Endodermal cell (in vitro differentiated cells): ENCODE measurements at regions not wholly inside any gene's neighbourhood (a gene's known extent, or its start where the extent isn't known, plus 50 kb on each side); places are given as distances from the start of the nearest gene placed in this dataset.
A peak's percentile ranks its signal among the peaks of the same experiment; 100 is the strongest.

Experiments
- DNase-seq: peaks from one replicate; pipeline ENCODE4 v3.0.0-alpha.2; 2017
- H3K27ac ChIP-seq: 2 replicates; pipeline ENCODE4 v1.5.1; 2013; ENCODE audit warnings: mild to moderate bottlenecking, low read depth, low read length, moderate library complexity
- H3K27me3 ChIP-seq: 2 replicates; pipeline ENCODE4 v1.6.1; 2013; ENCODE audit warnings: mild to moderate bottlenecking, low read length, moderate library complexity; ENCODE audit not compliant: insufficient read depth, control insufficient read depth, poor library complexity, severe bottlenecking
- H3K36me3 ChIP-seq: 2 replicates; pipeline ENCODE4 v1.7.0; 2013; ENCODE audit warnings: mild to moderate bottlenecking, low read length, moderate library complexity; ENCODE audit not compliant: control insufficient read depth, insufficient read depth
- H3K4me1 ChIP-seq: one replicate; pipeline ENCODE4 v1.7.0; 2013; ENCODE audit warnings: low read length; ENCODE audit not compliant: control insufficient read depth, insufficient read depth
- H3K4me3 ChIP-seq: 2 replicates; pipeline ENCODE4 v1.5.1; 2013; ENCODE audit warnings: mild to moderate bottlenecking, low read length, moderate library complexity
- H3K9ac ChIP-seq: 2 replicates; pipeline ENCODE4 v1.6.1; 2013; ENCODE audit warnings: mild to moderate bottlenecking, low read length, moderate library complexity; ENCODE audit not compliant: poor library complexity, severe bottlenecking; ENCODE audit errors: extremely low read depth
- H3K9me3 ChIP-seq: 2 replicates; pipeline ENCODE4 v1.6.1; 2013; ENCODE audit warnings: mild to moderate bottlenecking, low read length, moderate library complexity; ENCODE audit not compliant: control insufficient read depth
- H3K27ac Mint-ChIP-seq: 2 replicates; pipeline ENCODE4 v1.8.0; 2020; ENCODE audit warnings: mixed read lengths
- H3K27me3 Mint-ChIP-seq: 2 replicates; pipeline ENCODE4 v1.8.0; 2021; ENCODE audit warnings: mild to moderate bottlenecking, mixed read lengths; ENCODE audit not compliant: insufficient read depth
- H3K36me3 Mint-ChIP-seq: 2 replicates; pipeline ENCODE4 v1.8.0; 2020; ENCODE audit warnings: low read depth, mixed read lengths
- H3K4me1 Mint-ChIP-seq: 2 replicates; pipeline ENCODE4 v1.8.0; 2020; ENCODE audit warnings: mixed read lengths
- H3K4me3 Mint-ChIP-seq: 2 replicates; pipeline ENCODE4 v1.8.0; 2020; ENCODE audit warnings: mild to moderate bottlenecking, moderate library complexity, mixed read lengths
- H3K9me3 Mint-ChIP-seq: 2 replicates; pipeline ENCODE4 v1.8.0; 2020; ENCODE audit warnings: mild to moderate bottlenecking, mixed read lengths
- WGBS, 2 experiments: methylation state at CpG; one replicate each; pipeline versions ENCODE4 v1.1.5 to v1.1.7; 2013; ENCODE audit warnings: missing lambda C conversion rate in 2 of 2, mixed read lengths in 1 of 2; ENCODE audit not compliant: insufficient coverage in 1 of 2, insufficient read length in 1 of 2; 5-methylcytosine and 5-hydroxymethylcytosine counted together
- TF ChIP-seq, protein P1 (sequence below): fragments of 200-600 bp; sonication (generic); conservative IDR thresholded peaks from 2 replicates; pipeline ENCODE4 v1.5.0; 2021; ENCODE audit warnings: antibody characterized with exemption, mild to moderate bottlenecking

DNA sequence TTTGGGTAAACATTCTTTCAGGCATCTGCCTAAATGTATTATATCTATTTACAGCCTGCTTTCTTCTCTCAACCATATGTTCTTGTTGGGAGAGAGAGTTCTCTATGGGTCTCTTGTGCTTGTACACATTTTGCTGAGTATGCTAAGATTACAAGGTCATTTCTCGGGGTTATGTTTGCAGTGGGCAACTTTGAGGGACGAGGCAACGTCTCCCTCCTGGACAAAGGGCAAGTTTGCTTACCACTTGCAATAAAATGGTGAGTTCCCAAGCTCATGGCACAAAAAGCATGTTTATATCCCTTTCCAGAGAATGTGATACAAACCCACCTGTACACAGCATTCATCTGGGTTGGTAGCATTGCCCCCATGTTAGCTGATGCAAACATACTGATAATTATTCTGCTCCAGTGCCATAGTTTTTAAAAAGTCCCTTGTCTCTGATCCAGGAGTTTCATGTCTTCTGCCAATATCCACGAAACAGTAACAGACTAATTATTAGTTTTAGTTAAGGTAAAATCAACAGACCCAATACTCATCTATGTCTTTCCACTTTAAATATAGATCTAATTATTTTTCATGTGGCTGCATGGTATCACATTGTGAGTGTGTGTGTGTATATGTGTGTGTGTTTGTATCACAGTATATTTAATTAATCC, 84.2 kb upstream of the MAPK4 start:
- H3K4me1 ChIP-seq: no peaks in the 10 kb centered on the region
- Mint-ChIP-seq H3K4me3 (no peak overlapping the region), H3K27me3 (no peaks in the 10 kb centered on the region), H3K27ac (no peak overlapping the region), H3K4me1 (no peaks in the 10 kb centered on the region), H3K36me3 (no peaks in the 10 kb centered on the region), H3K9me3 (no peaks in the 10 kb centered on the region)
- no peaks in the 10 kb centered on the region for H3K36me3 ChIP-seq
- DNase-seq: no peak
- H3K27me3 ChIP-seq: peaks cover 9% of the 10 kb centered on the region
- TF ChIP-seq, protein P1, sequence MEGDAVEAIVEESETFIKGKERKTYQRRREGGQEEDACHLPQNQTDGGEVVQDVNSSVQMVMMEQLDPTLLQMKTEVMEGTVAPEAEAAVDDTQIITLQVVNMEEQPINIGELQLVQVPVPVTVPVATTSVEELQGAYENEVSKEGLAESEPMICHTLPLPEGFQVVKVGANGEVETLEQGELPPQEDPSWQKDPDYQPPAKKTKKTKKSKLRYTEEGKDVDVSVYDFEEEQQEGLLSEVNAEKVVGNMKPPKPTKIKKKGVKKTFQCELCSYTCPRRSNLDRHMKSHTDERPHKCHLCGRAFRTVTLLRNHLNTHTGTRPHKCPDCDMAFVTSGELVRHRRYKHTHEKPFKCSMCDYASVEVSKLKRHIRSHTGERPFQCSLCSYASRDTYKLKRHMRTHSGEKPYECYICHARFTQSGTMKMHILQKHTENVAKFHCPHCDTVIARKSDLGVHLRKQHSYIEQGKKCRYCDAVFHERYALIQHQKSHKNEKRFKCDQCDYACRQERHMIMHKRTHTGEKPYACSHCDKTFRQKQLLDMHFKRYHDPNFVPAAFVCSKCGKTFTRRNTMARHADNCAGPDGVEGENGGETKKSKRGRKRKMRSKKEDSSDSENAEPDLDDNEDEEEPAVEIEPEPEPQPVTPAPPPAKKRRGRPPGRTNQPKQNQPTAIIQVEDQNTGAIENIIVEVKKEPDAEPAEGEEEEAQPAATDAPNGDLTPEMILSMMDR: no peak
- no peak overlapping the region for H3K9ac ChIP-seq
- H3K9me3 ChIP-seq: no peaks in the 10 kb centered on the region
- WGBS, 2 experiments: 85 to 86% methylated on average over 3 to 4 of the region's 4 CpGs
- no peak overlapping the region for H3K4me3 ChIP-seq
- no peak overlapping the region for H3K27ac ChIP-seq

DNA sequence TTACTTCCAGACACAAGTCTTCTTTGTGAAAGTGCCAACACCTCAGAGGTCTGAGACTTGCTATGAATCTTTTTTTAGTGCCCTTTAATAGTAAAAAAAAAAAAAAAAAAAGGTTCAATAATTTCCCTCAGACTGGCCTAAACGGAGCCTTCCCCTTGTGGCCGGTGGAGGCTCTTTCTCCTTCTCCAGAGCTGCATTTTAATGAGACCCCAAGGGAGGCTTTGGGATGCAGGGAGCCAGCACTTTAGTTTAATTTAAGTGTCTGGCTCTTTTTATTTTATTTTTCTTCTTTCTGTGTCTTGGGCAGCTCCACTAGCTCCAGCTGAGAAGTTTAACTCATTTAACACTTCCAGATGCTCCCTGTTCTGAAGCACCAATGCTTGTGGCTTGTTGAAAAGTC, 67.8 kb upstream of the MAPK4 start:
- Mint-ChIP-seq H3K4me3 (no peak overlapping the region), H3K9me3 (peaks cover 20% of the 10 kb centered on the region)

DNA sequence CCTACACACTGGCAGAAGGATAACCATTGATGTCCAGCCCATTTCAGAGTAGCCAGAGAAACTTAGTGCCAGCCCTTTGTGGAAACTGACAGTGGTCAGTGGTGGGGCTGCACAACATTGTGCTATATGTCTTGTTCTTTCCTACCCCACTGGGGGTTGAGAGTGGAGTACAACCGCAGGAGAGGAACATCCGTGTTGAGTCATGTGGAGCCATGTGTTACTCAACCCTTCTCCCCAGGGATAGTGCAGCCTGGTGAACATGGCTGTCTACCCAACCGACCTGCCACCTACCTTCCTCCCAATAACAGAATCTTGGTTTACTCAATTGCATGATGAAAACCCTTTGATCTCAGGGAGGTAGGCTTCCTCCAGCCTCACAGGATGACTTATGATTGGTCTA, 65.3 kb upstream of the MAPK4 start:
- WGBS, 2 experiments: 81 to 98% methylated on average over 3 of the region's 3 CpGs
- peaks cover 20% of the 10 kb centered on the region for H3K9me3 Mint-ChIP-seq
- H3K4me1 Mint-ChIP-seq: no peaks in the 10 kb centered on the region
- Histone ChIP-seq H3K27ac (no peak overlapping the region), H3K9ac (no peak overlapping the region), H3K27me3 (peaks cover 5% of the 10 kb centered on the region), H3K4me3 (no peak overlapping the region), H3K9me3 (peaks cover 4% of the 10 kb centered on the region), H3K36me3 (no peaks in the 10 kb centered on the region), H3K4me1 (no peaks in the 10 kb centered on the region)
- no peak for DNase-seq
- no peak overlapping the region for H3K4me3 Mint-ChIP-seq
- no peaks in the 10 kb centered on the region for H3K36me3 Mint-ChIP-seq
- no peak overlapping the region for H3K27ac Mint-ChIP-seq
- TF ChIP-seq, protein P1: no peak
- H3K27me3 Mint-ChIP-seq: peaks cover 13% of the 10 kb centered on the region

More for the DNA sequence above, 67.8 kb upstream of the MAPK4 start:
- Mint-ChIP-seq H3K36me3 (no peaks in the 10 kb centered on the region), H3K4me1 (no peaks in the 10 kb centered on the region), H3K27ac (no peak overlapping the region), H3K27me3 (peaks cover 3% of the 10 kb centered on the region)
- Histone ChIP-seq H3K4me1 (no peaks in the 10 kb centered on the region), H3K9ac (no peak overlapping the region), H3K27me3 (no peaks in the 10 kb centered on the region), H3K9me3 (peaks cover 4% of the 10 kb centered on the region), H3K36me3 (no peaks in the 10 kb centered on the region), H3K27ac (no peak overlapping the region), H3K4me3 (no peak overlapping the region)
- DNase-seq: no peak
- TF ChIP-seq, protein P1: peak; percentile 52
- 82% methylated on average over 2 of the region's 2 CpGs; no CpG with 5 or more reads in 1 of the 2 experiments for WGBS, 2 experiments
